ENCODE measurements at regions not wholly inside any gene's neighbourhood (a gene's known extent, or its start where the extent isn't known, plus 50 kb on each side); places are given as distances from the start of the nearest gene placed in this dataset.

- Histone ChIP-seq H3K14ac (ENCODE audit: insufficient read depth, low read length) (no peak overlapping the region), H2BK120ac (ENCODE audit: low read depth, low read length, poor library complexity, severe bottlenecking) (no peak overlapping the region), H2BK15ac (ENCODE audit: low read depth, low read length) (no peak overlapping the region), H3K4me2 (ENCODE audit: insufficient read depth, insufficient read length, low read length) (no peak overlapping the region), H3K18ac (ENCODE audit: insufficient read length, low read depth, low read length) (no peak overlapping the region), H2AK5ac (ENCODE audit: insufficient read length, low read length) (no peak overlapping the region), H2AFZ (ENCODE audit: low read length) (no peak overlapping the region), H2BK20ac (ENCODE audit: low read depth, low read length, poor library complexity, severe bottlenecking) (no peak overlapping the region), H4K5ac (ENCODE audit: insufficient read length, low read depth, low read length) (no peak overlapping the region), H4K91ac (ENCODE audit: insufficient read length, low read depth, low read length) (no peak overlapping the region), H3K9me3 (ENCODE audit: control insufficient read depth, low read depth, low read length) (no peaks in the 10 kb centered on the region), H2BK12ac (ENCODE audit: insufficient read length, low read depth, low read length) (no peak overlapping the region), H3K27me3 (ENCODE audit: insufficient read depth, low read length) (no peaks in the 10 kb centered on the region), H3K27ac (ENCODE audit: insufficient read length, low read depth, low read length) (no peak overlapping the region), H3T11ph (ENCODE audit: low read length) (no peak overlapping the region), H3K4ac (ENCODE audit: low read depth, low read length) (no peak overlapping the region), H3K56ac (ENCODE audit: insufficient read length, low read depth, low read length) (no peak overlapping the region), H3K9ac (ENCODE audit: extremely low read depth, insufficient read length, low read length) (no peak overlapping the region), H3K23me2 (ENCODE audit: insufficient read length, low read depth, low read length, poor library complexity, severe bottlenecking) (no peaks in the 10 kb centered on the region), H3K23ac (ENCODE audit: insufficient read length, low read depth, low read length) (no peak overlapping the region), H2BK5ac (ENCODE audit: insufficient read length, low read length) (no peak overlapping the region), H3K4me1 (ENCODE audit: insufficient read depth, low read length) (no peaks in the 10 kb centered on the region), H4K20me1 (ENCODE audit: control insufficient read depth, insufficient read depth, insufficient read length) (no peaks in the 10 kb centered on the region), H3K79me2 (ENCODE audit: insufficient read depth, low read length) (no peaks in the 10 kb centered on the region), H4K8ac (replicated peaks; ENCODE audit: insufficient read length, low read depth, low read length) (no peak overlapping the region), H3K79me1 (ENCODE audit: insufficient read depth, low read depth, low read length, poor library complexity, severe bottlenecking) (no peaks in the 10 kb centered on the region)
- Mint-ChIP-seq H3K27ac (no peak overlapping the region), H3K9me3 (peaks cover 17% of the 10 kb centered on the region in 2 experiments), H3K4me1 (peaks cover 20% of the 10 kb centered on the region in 2 experiments), H3K4me3 (no peak overlapping the region), H3K36me3 (ENCODE audit: insufficient read depth in 1 of 3, low read depth in 3 of 3) (peaks cover 0 to 23% (median 13%) of the 10 kb centered on the region in 3 experiments; a peak in 5 of 7 replicates), H3K27me3 (ENCODE audit: low read depth) (no peaks in the 10 kb centered on the region)
- WGBS (ENCODE audit: extremely low coverage, insufficient read length, low lambda C conversion rate) = no CpG with 5 or more reads among the region's 1 CpG
- no peak for DNase-seq
- no peak for TF ChIP-seq CTCF (conservative IDR thresholded peaks at IDR 0.05)
Observed at GRCh38 chr6:48206091-48206490, 95.1 kb upstream of the PTCHD4 start.

All from H9 (cell line).